A673 (cell line): ENCODE measurements at regions not wholly inside any gene's neighbourhood (a gene's known extent, or its start where the extent isn't known, plus 50 kb on each side); places are given as distances from the start of the nearest gene placed in this dataset.

Experiments used
- BruUV-seq: library from RNA; stranded (reverse); fragments of 400-500 nt; replicated peaks from 2 replicates; lab custom pipeline; 2021; lab: Mats Ljungman, UMichigan
- CTCF ChIA-PET: fragments of 300-600 bp; sonication (Branson Sonifier 250); formaldehyde crosslinking; loops from one replicate; lab custom pipeline; 2022; ENCODE audit warnings: antibody characterized with exemption; lab: Charles Lee
- POLR2A ChIA-PET: fragments of 300-600 bp; sonication (Branson Sonifier 250); formaldehyde crosslinking; loops from one replicate; lab custom pipeline; 2022; ENCODE audit warnings: antibody characterized with exemption; ENCODE audit not compliant: low non-redundant PET; lab: Charles Lee
- DNase-seq: peaks from one replicate; pipeline ENCODE4 v3.0.0-alpha.2; 2015; ENCODE audit warnings: low spot score
- H3K27ac ChIP-seq: fragments of 200-600 bp; sonication (generic); 2 replicates; pipeline ENCODE4 v1.5.1; 2016; ENCODE audit warnings: mixed run types, low read depth, mild to moderate bottlenecking, mixed read lengths, antibody characterized with exemption, low read length; ENCODE audit not compliant: poor library complexity, severe bottlenecking
- H3K27me3 ChIP-seq: fragments of 200-600 bp; sonication (generic); replicated peaks from 2 replicates; pipeline ENCODE4 v1.6.1; 2017; ENCODE audit warnings: mixed run types, low read depth, mild to moderate bottlenecking, mixed read lengths, antibody characterized with exemption, low read length; ENCODE audit not compliant: insufficient read depth, poor library complexity
- H3K36me3 ChIP-seq: fragments of 200-600 bp; sonication (generic); 2 replicates; pipeline ENCODE4 v1.6.1; 2016; ENCODE audit warnings: mixed run types, mild to moderate bottlenecking, mixed read lengths, antibody characterized with exemption, low read length; ENCODE audit not compliant: insufficient read depth, poor library complexity, severe bottlenecking
- H3K4me1 ChIP-seq: fragments of 200-600 bp; sonication (generic); 2 replicates; pipeline ENCODE4 v1.6.1; 2017; ENCODE audit warnings: mixed run types, mild to moderate bottlenecking, mixed read lengths, antibody characterized with exemption, low read length; ENCODE audit not compliant: insufficient read depth, poor library complexity, severe bottlenecking
- H3K4me3 ChIP-seq: fragments of 200-600 bp; sonication (generic); 2 replicates; pipeline ENCODE4 v1.5.1; 2016; ENCODE audit warnings: low read depth, mixed run types, mild to moderate bottlenecking, mixed read lengths, low read length; ENCODE audit not compliant: poor library complexity, severe bottlenecking
- H3K9me3 ChIP-seq: fragments of 200-600 bp; sonication (generic); 2 replicates; pipeline ENCODE4 v1.6.1; 2016; ENCODE audit warnings: mixed run types, low read depth, mild to moderate bottlenecking, mixed read lengths, antibody characterized with exemption, low read length; ENCODE audit not compliant: poor library complexity, severe bottlenecking
- EZH2 ChIP-seq: fragments of 200-600 bp; sonication (generic); IDR thresholded peaks from 2 replicates; pipeline ENCODE4 v1.6.1; 2017; ENCODE audit warnings: borderline replicate concordance, low read depth, mild to moderate bottlenecking, mixed read lengths, antibody characterized with exemption, low read length; ENCODE audit not compliant: poor library complexity, severe bottlenecking
- intact Hi-C: fragments of 100-400 bp; cut with micrococcal nuclease; formaldehyde crosslinking; loops from one replicate; pipeline ENCODE4 v1.10.0; 2022; ENCODE audit not compliant: unreplicated experiment
- TF ChIP-seq, protein P1 (sequence below): fragments of 300-800, 200-600 bp; sonication (generic); conservative IDR thresholded peaks from 2 replicates; pipeline ENCODE4 v1.5.1; 2017; ENCODE audit warnings: low read depth, mild to moderate bottlenecking, antibody characterized with exemption, low read length, moderate library complexity, mixed read lengths

DNA sequence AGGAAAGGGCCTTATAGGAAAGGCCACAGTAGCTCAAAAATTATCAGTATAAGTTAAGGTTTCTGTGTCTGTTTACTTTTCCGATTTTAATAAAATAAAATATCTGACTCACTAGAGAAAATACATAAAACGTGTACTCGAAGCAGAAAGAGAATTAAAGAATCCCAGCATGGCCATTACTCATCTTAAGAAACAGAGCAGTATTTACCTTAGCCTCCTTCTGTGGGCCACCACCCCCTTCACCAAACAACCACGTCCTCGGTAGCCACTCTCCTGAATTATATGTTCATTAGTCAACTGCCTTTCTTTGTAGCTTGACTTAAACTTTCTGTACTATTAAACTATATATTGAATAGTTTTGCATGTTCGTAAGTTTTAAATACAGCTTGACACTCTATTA lies 72.2 kb upstream of the SPTLC3 start:
- CTCF ChIA-PET = no interaction called here
- no peak for DNase-seq
- H3K27ac ChIP-seq = no peak overlapping the region
- H3K4me3 ChIP-seq = no peak overlapping the region
- H3K4me1 ChIP-seq = no peaks in the 10 kb centered on the region
- intact Hi-C loops = no loop called here
- TF ChIP-seq, protein P1, sequence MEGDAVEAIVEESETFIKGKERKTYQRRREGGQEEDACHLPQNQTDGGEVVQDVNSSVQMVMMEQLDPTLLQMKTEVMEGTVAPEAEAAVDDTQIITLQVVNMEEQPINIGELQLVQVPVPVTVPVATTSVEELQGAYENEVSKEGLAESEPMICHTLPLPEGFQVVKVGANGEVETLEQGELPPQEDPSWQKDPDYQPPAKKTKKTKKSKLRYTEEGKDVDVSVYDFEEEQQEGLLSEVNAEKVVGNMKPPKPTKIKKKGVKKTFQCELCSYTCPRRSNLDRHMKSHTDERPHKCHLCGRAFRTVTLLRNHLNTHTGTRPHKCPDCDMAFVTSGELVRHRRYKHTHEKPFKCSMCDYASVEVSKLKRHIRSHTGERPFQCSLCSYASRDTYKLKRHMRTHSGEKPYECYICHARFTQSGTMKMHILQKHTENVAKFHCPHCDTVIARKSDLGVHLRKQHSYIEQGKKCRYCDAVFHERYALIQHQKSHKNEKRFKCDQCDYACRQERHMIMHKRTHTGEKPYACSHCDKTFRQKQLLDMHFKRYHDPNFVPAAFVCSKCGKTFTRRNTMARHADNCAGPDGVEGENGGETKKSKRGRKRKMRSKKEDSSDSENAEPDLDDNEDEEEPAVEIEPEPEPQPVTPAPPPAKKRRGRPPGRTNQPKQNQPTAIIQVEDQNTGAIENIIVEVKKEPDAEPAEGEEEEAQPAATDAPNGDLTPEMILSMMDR = no peak
- no peak for TF ChIP-seq EZH2
- no peaks in the 10 kb centered on the region for H3K36me3 ChIP-seq
- no peaks in the 10 kb centered on the region for H3K27me3 ChIP-seq
- H3K9me3 ChIP-seq = no peaks in the 10 kb centered on the region
- POLR2A ChIA-PET = no interaction called here
- BruUV-seq = no TSS peak

DNA sequence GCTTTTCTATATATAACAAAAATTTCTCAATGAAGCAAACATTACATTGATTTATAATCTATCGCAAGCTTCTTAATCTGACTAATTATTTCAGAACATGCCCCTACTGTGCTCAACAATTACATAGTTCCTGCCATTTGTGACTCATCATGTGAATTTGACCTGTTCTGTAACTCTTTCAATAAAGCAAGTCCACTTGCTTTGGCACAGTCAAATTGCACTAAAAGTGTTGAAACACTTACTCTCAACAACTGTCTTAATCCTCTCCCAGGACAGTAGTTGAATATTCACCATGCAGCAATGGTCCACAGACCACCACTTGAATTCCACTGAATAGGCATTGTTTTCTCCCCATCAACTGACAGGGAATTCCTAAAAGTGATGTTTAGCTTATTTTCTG lies 67.7 kb upstream of the SPTLC3 start:
- ChIA-PET CTCF (no interaction called here), POLR2A (no interaction called here)
- H3K4me1 ChIP-seq = no peaks in the 10 kb centered on the region
- TF ChIP-seq EZH2 = no peak
- TF ChIP-seq, protein P1 = no peak
- H3K9me3 ChIP-seq = no peaks in the 10 kb centered on the region
- no TSS peak for BruUV-seq
- intact Hi-C loops = no loop called here
- no peak overlapping the region for H3K27ac ChIP-seq
- DNase-seq = peak; percentile 24
- no peaks in the 10 kb centered on the region for H3K27me3 ChIP-seq
- no peaks in the 10 kb centered on the region for H3K36me3 ChIP-seq
- no peak overlapping the region for H3K4me3 ChIP-seq

DNA sequence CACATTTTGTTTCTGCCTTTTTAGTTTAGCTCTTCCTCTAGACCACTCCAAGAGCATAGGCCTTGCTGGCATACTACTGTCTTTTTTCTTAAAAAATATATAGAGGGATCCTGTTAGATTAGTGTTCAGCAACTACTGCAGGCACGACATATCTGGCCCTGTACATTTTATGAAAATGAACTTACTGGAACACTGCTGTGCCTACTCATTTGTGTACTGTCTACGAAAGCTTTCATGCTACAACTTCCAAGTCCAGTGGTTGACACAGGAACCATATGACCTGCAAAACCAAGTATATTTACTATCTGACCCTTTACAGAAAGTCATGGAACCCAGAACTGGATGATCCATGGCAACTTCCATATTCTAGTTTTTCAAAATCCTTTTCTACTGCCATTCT lies 66.6 kb upstream of the SPTLC3 start:
- Histone ChIP-seq H3K27ac (no peak overlapping the region), H3K4me1 (no peaks in the 10 kb centered on the region), H3K36me3 (no peaks in the 10 kb centered on the region), H3K9me3 (no peaks in the 10 kb centered on the region), H3K27me3 (no peaks in the 10 kb centered on the region), H3K4me3 (no peak overlapping the region)
- no peak for TF ChIP-seq EZH2
- TF ChIP-seq, protein P1 = no peak
- DNase-seq = no peak
- POLR2A ChIA-PET = no interaction called here
- intact Hi-C loops = no loop called here
- no TSS peak for BruUV-seq
- CTCF ChIA-PET = no interaction called here
